HEK293T (cell line): ENCODE measurements at regions not wholly inside any gene's neighbourhood (a gene's known extent, or its start where the extent isn't known, plus 50 kb on each side); places are given as distances from the start of the nearest gene placed in this dataset.

Experiments used
- ARNT ChIP-seq: fragments of 450-650 bp; IDR thresholded peaks from 2 replicates; pipeline ENCODE4 v1.6.1; 2017; ENCODE audit warnings: mild to moderate bottlenecking
- ELF4 ChIP-seq: fragments of 450-650 bp; IDR thresholded peaks from 2 replicates; pipeline ENCODE4 v1.6.1; 2017; ENCODE audit warnings: antibody characterized with exemption
- FOXA1 ChIP-seq: fragments of 450-650 bp; IDR thresholded peaks from 2 replicates; pipeline ENCODE4 v1.6.1; 2016; ENCODE audit warnings: mild to moderate bottlenecking
- FOXM1 ChIP-seq: fragments of 450-650 bp; IDR thresholded peaks from 2 replicates; pipeline ENCODE4 v1.6.1; 2017; ENCODE audit warnings: mild to moderate bottlenecking, borderline replicate concordance
- L3MBTL2 ChIP-seq: fragments of 450-650 bp; conservative IDR thresholded peaks from 2 replicates; pipeline ENCODE4 v1.6.1; 2016; ENCODE audit warnings: mild to moderate bottlenecking
- NFRKB ChIP-seq: fragments of 450-650 bp; IDR thresholded peaks from 2 replicates; pipeline ENCODE4 v1.6.1; 2016; ENCODE audit warnings: mild to moderate bottlenecking, moderate library complexity
- SP1 ChIP-seq: fragments of 450-650 bp; IDR thresholded peaks from 2 replicates; pipeline ENCODE4 v1.6.1; 2017
- SUZ12 ChIP-seq: fragments of 450-650 bp; IDR thresholded peaks from 2 replicates; pipeline ENCODE4 v1.6.1; 2016; ENCODE audit warnings: mild to moderate bottlenecking
- ZNF384 ChIP-seq: fragments of 450-650 bp; IDR thresholded peaks from 2 replicates; pipeline ENCODE4 v1.6.1; 2016
- TF ChIP-seq, protein P1 (sequence below): fragments of 450-650 bp; IDR thresholded peaks from 2 replicates; pipeline ENCODE4 v1.6.1; 2016

DNA sequence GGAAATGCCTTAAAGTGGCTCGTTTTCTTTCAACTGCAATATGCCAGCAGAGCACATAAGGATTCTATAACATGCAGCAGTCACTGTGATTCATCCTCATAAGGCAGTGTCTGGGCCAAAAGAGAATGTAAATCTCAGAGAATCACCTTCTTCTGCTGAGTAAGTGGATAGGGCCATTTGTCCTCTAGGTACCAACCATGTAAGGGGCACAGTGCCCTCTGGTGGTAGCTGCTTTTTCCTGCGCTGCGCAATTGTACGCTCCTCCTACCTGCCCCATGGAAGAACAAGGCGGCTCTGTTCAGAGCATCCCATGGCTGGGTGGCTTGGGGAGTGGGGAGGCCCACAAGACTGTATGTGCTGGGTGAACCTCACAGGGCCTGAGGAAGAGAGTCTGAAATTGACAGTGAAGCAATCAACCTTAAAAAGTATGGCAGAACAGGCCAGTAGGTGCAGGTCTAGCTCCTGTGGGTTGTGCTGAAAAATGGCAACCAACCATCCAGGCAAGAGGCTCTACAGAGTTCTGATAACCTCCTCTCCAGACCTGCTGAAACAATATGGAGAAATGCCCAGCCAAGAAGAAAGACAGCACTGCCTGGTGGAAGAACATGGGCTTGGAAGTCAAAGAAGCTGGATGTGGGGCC is 78.6 kb upstream of the C10orf90 start:
- TF ChIP-seq ARNT: no peak
- no peak for TF ChIP-seq NFRKB
- no peak for TF ChIP-seq SUZ12
- no peak for TF ChIP-seq SP1
- no peak for TF ChIP-seq FOXM1
- TF ChIP-seq ZNF384: no peak
- TF ChIP-seq ELF4: no peak
- TF ChIP-seq, protein P1, sequence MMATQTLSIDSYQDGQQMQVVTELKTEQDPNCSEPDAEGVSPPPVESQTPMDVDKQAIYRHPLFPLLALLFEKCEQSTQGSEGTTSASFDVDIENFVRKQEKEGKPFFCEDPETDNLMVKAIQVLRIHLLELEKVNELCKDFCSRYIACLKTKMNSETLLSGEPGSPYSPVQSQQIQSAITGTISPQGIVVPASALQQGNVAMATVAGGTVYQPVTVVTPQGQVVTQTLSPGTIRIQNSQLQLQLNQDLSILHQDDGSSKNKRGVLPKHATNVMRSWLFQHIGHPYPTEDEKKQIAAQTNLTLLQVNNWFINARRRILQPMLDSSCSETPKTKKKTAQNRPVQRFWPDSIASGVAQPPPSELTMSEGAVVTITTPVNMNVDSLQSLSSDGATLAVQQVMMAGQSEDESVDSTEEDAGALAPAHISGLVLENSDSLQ: no peak
- no peak for TF ChIP-seq L3MBTL2
- no peak for TF ChIP-seq FOXA1
